Right cardiac atrium (tissue), 5 donors: ENCODE measurements at regions not wholly inside any gene's neighbourhood (a gene's known extent, or its start where the extent isn't known, plus 50 kb on each side); places are given as distances from the start of the nearest gene placed in this dataset.

Experiments
- ATAC-seq, 2 donors: fragments of 200-7000 bp; cut with Tn5 transposase; one replicate each; pipeline versions ENCODE4 v1.8.0 to v1.9.1; 2020; ENCODE audit warnings: moderate library complexity in 2 of 2, mild to moderate bottlenecking in 1 of 2
- DNase-seq, 3 donors: peaks; one replicate each; pipeline ENCODE4 v3.0.0-alpha.2; 2020
- H3K27ac ChIP-seq: one replicate; pipeline ENCODE4 v1.5.1; 2013; ENCODE audit warnings: mild to moderate bottlenecking, low read length, control low read depth, moderate library complexity
- H3K27me3 ChIP-seq: one replicate; pipeline ENCODE4 v1.6.1; 2013; ENCODE audit not compliant: control insufficient read depth, insufficient read depth
- H3K4me1 ChIP-seq: one replicate; pipeline ENCODE4 v1.6.1; 2013; ENCODE audit warnings: low read length; ENCODE audit not compliant: control insufficient read depth, insufficient read depth
- H3K4me3 ChIP-seq: one replicate; pipeline ENCODE4 v1.5.1; 2013; ENCODE audit warnings: low read length, control low read depth
- H3K9me3 ChIP-seq: one replicate; pipeline ENCODE4 v1.6.1; 2013; ENCODE audit warnings: low read length; ENCODE audit not compliant: control insufficient read depth
- WGBS: extraction: QIAGEN DNeasy Blood & Tissue Kit; methylation state at CpG from one replicate; pipeline ENCODE4 v1.1.7; 2013; 5-methylcytosine and 5-hydroxymethylcytosine counted together
- intact Hi-C, 4 donors: fragments of 100-400 bp; cut with DNase I; formaldehyde crosslinking; loops; one replicate each; pipeline versions ENCODE4 v1.11.0 to v1.14.0; 2022 to 2023
- donor health status: healthy with polysubstance abuse.
- donor health status: DM: no; HTN: yes; CAD: no.
- donor health status: DM: no; HTN: no; CAD: no.
- donor health status: DM: no; HTN: yes; CAD: no; lungs with severe emphysema.
- donor health status: DM: yes; HTN: yes; CAD: no.

GRCh38 chr2:120917886-120918285 lies 182.2 kb downstream of the GLI2 start:
- no peak overlapping the region for H3K4me3 ChIP-seq
- intact Hi-C loops = no loop called here
- DNase-seq (no peak), ATAC-seq (no peak)
- H3K4me1 ChIP-seq = peaks cover 31% of the 10 kb centered on the region
- no peak overlapping the region for H3K27ac ChIP-seq
- no peaks in the 10 kb centered on the region for H3K27me3 ChIP-seq
- H3K9me3 ChIP-seq = no peaks in the 10 kb centered on the region
- 78% methylated on average over 4 of the region's 4 CpGs for WGBS

GRCh38 chr2:120919216-120919615 lies 183.5 kb downstream of the GLI2 start:
- DNase-seq = peak in 1 of 3 donors; percentile 41
- H3K4me1 ChIP-seq = peaks cover 23% of the 10 kb centered on the region
- H3K4me3 ChIP-seq = no peak overlapping the region
- ATAC-seq = no peak
- 90% methylated on average over 8 of the region's 8 CpGs for WGBS
- H3K27me3 ChIP-seq = no peaks in the 10 kb centered on the region
- intact Hi-C loops = no loop called here
- no peaks in the 10 kb centered on the region for H3K9me3 ChIP-seq
- no peak overlapping the region for H3K27ac ChIP-seq

GRCh38 chr2:120919771-120920453 lies 184.2 kb downstream of the GLI2 start:
- WGBS = 64% methylated on average over 19 of the region's 19 CpGs
- Histone ChIP-seq H3K27me3 (no peaks in the 10 kb centered on the region), H3K4me1 (peaks cover 20% of the 10 kb centered on the region), H3K9me3 (no peaks in the 10 kb centered on the region), H3K4me3 (no peak overlapping the region), H3K27ac (peak overlapping the region; percentile 70)
- ATAC-seq (peak; percentile 71), DNase-seq (peak; percentile 78 to 87 (median 87))
- intact Hi-C loops = no loop called here

GRCh38 chr2:120920454-120921148 lies 184.9 kb downstream of the GLI2 start:
- H3K27ac ChIP-seq = peak overlapping the region; percentile 70
- H3K9me3 ChIP-seq = no peaks in the 10 kb centered on the region
- ATAC-seq (peak; percentile 14 to 29), DNase-seq (peak in 2 of 3 donors; percentile 41 to 57)
- H3K4me3 ChIP-seq = no peak overlapping the region
- peaks cover 17% of the 10 kb centered on the region for H3K4me1 ChIP-seq
- H3K27me3 ChIP-seq = no peaks in the 10 kb centered on the region
- WGBS = 62% methylated on average over 13 of the region's 13 CpGs
- intact Hi-C loops = no loop called here

- WGBS = 93% methylated on average over 3 of the region's 3 CpGs
- peaks cover 10% of the 10 kb centered on the region for H3K4me1 ChIP-seq
- ATAC-seq (no peak), DNase-seq (no peak)
- H3K4me3 ChIP-seq = no peak overlapping the region
- no peaks in the 10 kb centered on the region for H3K27me3 ChIP-seq
- no peaks in the 10 kb centered on the region for H3K9me3 ChIP-seq
- intact Hi-C loops = no loop called here
- H3K27ac ChIP-seq = no peak overlapping the region
These were observed 185.8 kb downstream of the GLI2 start for GRCh38 chr2:120921457-120921856.

GRCh38 chr2:120922571-120923332 lies 187.1 kb downstream of the GLI2 start:
- Histone ChIP-seq H3K4me3 (no peak overlapping the region), H3K27ac (no peak overlapping the region), H3K9me3 (no peaks in the 10 kb centered on the region), H3K4me1 (peaks cover 10% of the 10 kb centered on the region), H3K27me3 (no peaks in the 10 kb centered on the region)
- intact Hi-C loops = no loop called here
- DNase-seq = peak in 1 of 3 donors; percentile 38
- no peak for ATAC-seq
- WGBS = 85% methylated on average over 6 of the region's 6 CpGs

- Histone ChIP-seq H3K27me3 (no peaks in the 10 kb centered on the region), H3K9me3 (no peaks in the 10 kb centered on the region), H3K27ac (no peak overlapping the region), H3K4me1 (peaks cover 10% of the 10 kb centered on the region), H3K4me3 (no peak overlapping the region)
- ATAC-seq = no peak
- no peak for DNase-seq
- intact Hi-C loops = no loop called here
- WGBS = 98% methylated on average over 11 of the region's 11 CpGs
These were observed 187.8 kb downstream of the GLI2 start for GRCh38 chr2:120923426-120923825.

GRCh38 chr2:120924924-120925323 lies 189.3 kb downstream of the GLI2 start:
- ATAC-seq (no peak), DNase-seq (peak in 1 of 3 donors; percentile 38)
- Histone ChIP-seq H3K9me3 (no peaks in the 10 kb centered on the region), H3K4me1 (peaks cover 4% of the 10 kb centered on the region), H3K27me3 (no peaks in the 10 kb centered on the region), H3K4me3 (no peak overlapping the region), H3K27ac (no peak overlapping the region)
- intact Hi-C loops = no loop called here
- WGBS = 96% methylated on average over 5 of the region's 5 CpGs

GRCh38 chr2:120926463-120927264 lies 191.0 kb downstream of the GLI2 start:
- Histone ChIP-seq H3K9me3 (no peaks in the 10 kb centered on the region), H3K4me3 (no peak overlapping the region), H3K27me3 (no peaks in the 10 kb centered on the region), H3K4me1 (no peaks in the 10 kb centered on the region), H3K27ac (no peak overlapping the region)
- intact Hi-C loops = no loop called here
- WGBS = 91% methylated on average over 28 of the region's 28 CpGs
- ATAC-seq = no peak
- peak in 1 of 3 donors; percentile 21 for DNase-seq

GRCh38 chr2:120927265-120927628 lies 191.6 kb downstream of the GLI2 start:
- ATAC-seq (no peak), DNase-seq (no peak)
- Histone ChIP-seq H3K4me3 (no peak overlapping the region), H3K4me1 (no peaks in the 10 kb centered on the region), H3K27ac (no peak overlapping the region), H3K27me3 (no peaks in the 10 kb centered on the region), H3K9me3 (no peaks in the 10 kb centered on the region)
- WGBS = 90% methylated on average over 11 of the region's 11 CpGs
- intact Hi-C loops = no loop called here
